ENCODE measurements at regions not wholly inside any gene's neighbourhood (a gene's known extent, or its start where the extent isn't known, plus 50 kb on each side); places are given as distances from the start of the nearest gene placed in this dataset.
"Not testable (repeated sequence)": the region's sequence is repeated elsewhere in the genome, so short reads cannot be mapped to it uniquely, and the experiment has no call there.

GRCh38 chr7:91571601-91572000 lies 307.4 kb downstream of the FZD1 start:
- ChIA-PET CTCF (no interaction called here), POLR2A (no interaction called here)
- no peaks in the 10 kb centered on the region for H3K36me3 Mint-ChIP-seq (ENCODE audit: low read depth)
- no peaks in the 10 kb centered on the region for H3K4me1 ChIP-seq (ENCODE audit: insufficient read depth, low read length)
- intact Hi-C loops (cut with DNase I, micrococcal nuclease) = no loop called here
- H3K4me3 ChIP-seq (ENCODE audit: low read length) = no peak overlapping the region
- H3K36me3 ChIP-seq (ENCODE audit: insufficient read depth, low read length) = no peaks in the 10 kb centered on the region
- no peaks in the 10 kb centered on the region for H3K27me3 Mint-ChIP-seq
- ATAC-seq (ENCODE audit: poor library complexity) (no peak), DNase-seq (no peak)
- peaks cover 0 to 3% of the 10 kb centered on the region in 2 experiments for H3K9me3 ChIP-seq (ENCODE audit: control insufficient read depth in 1 of 2, insufficient read depth in 1 of 2, low read length in 2 of 2)
- no peak for TF ChIP-seq CTCF (IDR thresholded peaks at IDR 0.05)
- H3K27me3 ChIP-seq (ENCODE audit: control insufficient read depth in 1 of 2, insufficient read depth in 2 of 2, low read length in 2 of 2) = no peaks in the 10 kb centered on the region
- no peak overlapping the region for H3K4me3 Mint-ChIP-seq
- H3K27ac Mint-ChIP-seq = no peak overlapping the region
- peaks cover 6% of the 10 kb centered on the region for H3K9me3 Mint-ChIP-seq
- no peak overlapping the region for H3K27ac ChIP-seq (ENCODE audit: low read depth in 1 of 2, low read length in 2 of 2)
- no peaks in the 10 kb centered on the region for H3K4me1 Mint-ChIP-seq (ENCODE audit: low read depth)

- DNase-seq = no peak
- TF ChIP-seq CTCF (IDR thresholded peaks at IDR 0.05) = no peak
- no peak overlapping the region for H3K4me3 Mint-ChIP-seq
- Histone ChIP-seq H3K27me3 (ENCODE audit: control insufficient read depth in 1 of 2, insufficient read depth in 2 of 2, low read length in 2 of 2) (no peaks in the 10 kb centered on the region), H3K4me1 (ENCODE audit: insufficient read depth, low read length) (no peaks in the 10 kb centered on the region), H3K36me3 (ENCODE audit: insufficient read depth, low read length) (no peaks in the 10 kb centered on the region), H3K4me3 (ENCODE audit: low read length) (no peak overlapping the region), H3K27ac (ENCODE audit: low read depth in 1 of 2, low read length in 2 of 2) (no peak overlapping the region), H3K9me3 (ENCODE audit: control insufficient read depth in 1 of 2, insufficient read depth in 1 of 2, low read length in 2 of 2) (peaks cover 0 to 3% of the 10 kb centered on the region in 2 experiments)
- H3K27ac Mint-ChIP-seq = no peak overlapping the region
- POLR2A ChIA-PET = no interaction called here
- CTCF ChIA-PET = interaction anchor here (0.7 kb wide), 1 partner anchor 232 kb away, joined by 3 read pairs; no protein-coding TSS in a partner anchor
- intact Hi-C loops (cut with DNase I, micrococcal nuclease) = no loop called here
- H3K36me3 Mint-ChIP-seq (ENCODE audit: low read depth) = no peaks in the 10 kb centered on the region
- no peaks in the 10 kb centered on the region for H3K27me3 Mint-ChIP-seq
- no peaks in the 10 kb centered on the region for H3K4me1 Mint-ChIP-seq (ENCODE audit: low read depth)
- ATAC-seq (ENCODE audit: poor library complexity) = no peak
- H3K9me3 Mint-ChIP-seq = peaks cover 4% of the 10 kb centered on the region
Observed at GRCh38 chr7:91573405-91573804, 307.1 kb downstream of the MTERF1 start.

GRCh38 chr7:91576459-91576858 lies 304.0 kb downstream of the MTERF1 start:
- H3K27ac Mint-ChIP-seq; DNase-seq; H3K27me3 ChIP-seq (ENCODE audit: control insufficient read depth in 1 of 2, insufficient read depth in 2 of 2, low read length in 2 of 2); CTCF ChIA-PET; H3K4me1 ChIP-seq (ENCODE audit: insufficient read depth, low read length); H3K27me3 Mint-ChIP-seq; H3K27ac ChIP-seq (ENCODE audit: low read depth in 1 of 2, low read length in 2 of 2); H3K9me3 Mint-ChIP-seq; intact Hi-C loops (cut with DNase I, micrococcal nuclease); H3K4me3 ChIP-seq (ENCODE audit: low read length); ATAC-seq (ENCODE audit: poor library complexity); H3K4me1 Mint-ChIP-seq (ENCODE audit: low read depth); H3K36me3 ChIP-seq (ENCODE audit: insufficient read depth, low read length); H3K4me3 Mint-ChIP-seq; H3K36me3 Mint-ChIP-seq (ENCODE audit: low read depth); POLR2A ChIA-PET: not testable (repeated sequence)
- peaks cover 0 to 10% of the 10 kb centered on the region in 2 experiments for H3K9me3 ChIP-seq (ENCODE audit: control insufficient read depth in 1 of 2, insufficient read depth in 1 of 2, low read length in 2 of 2)

- H3K9me3 Mint-ChIP-seq = peaks cover 2% of the 10 kb centered on the region
- intact Hi-C loops (cut with DNase I, micrococcal nuclease) = no loop called here
- peaks cover 0 to 2% of the 10 kb centered on the region in 2 experiments for H3K27me3 ChIP-seq (ENCODE audit: control insufficient read depth in 1 of 2, insufficient read depth in 2 of 2, low read length in 2 of 2)
- H3K27ac Mint-ChIP-seq = no peak overlapping the region
- H3K27ac ChIP-seq (ENCODE audit: low read depth in 1 of 2, low read length in 2 of 2) = no peak overlapping the region
- DNase-seq (no peak), ATAC-seq (ENCODE audit: poor library complexity) (no peak)
- H3K4me3 ChIP-seq (ENCODE audit: low read length) = no peak overlapping the region
- no peaks in the 10 kb centered on the region for H3K4me1 Mint-ChIP-seq (ENCODE audit: low read depth)
- no peak overlapping the region for H3K4me3 Mint-ChIP-seq
- H3K4me1 ChIP-seq (ENCODE audit: insufficient read depth, low read length) = no peaks in the 10 kb centered on the region
- POLR2A ChIA-PET = no interaction called here
- peaks cover 0 to 7% of the 10 kb centered on the region in 2 experiments for H3K9me3 ChIP-seq (ENCODE audit: control insufficient read depth in 1 of 2, insufficient read depth in 1 of 2, low read length in 2 of 2)
- CTCF ChIA-PET = no interaction called here
- no peaks in the 10 kb centered on the region for H3K36me3 Mint-ChIP-seq (ENCODE audit: low read depth)
- H3K27me3 Mint-ChIP-seq = no peaks in the 10 kb centered on the region
- no peak for TF ChIP-seq CTCF (IDR thresholded peaks at IDR 0.05)
- H3K36me3 ChIP-seq (ENCODE audit: insufficient read depth, low read length) = no peaks in the 10 kb centered on the region
Observed at GRCh38 chr7:91579837-91580236, 300.7 kb downstream of the MTERF1 start.

Data from CD4-positive, alpha-beta T cell (primary cell).